ENCODE measurements at regions not wholly inside any gene's neighbourhood (a gene's known extent, or its start where the extent isn't known, plus 50 kb on each side); places are given as distances from the start of the nearest gene placed in this dataset.

DNA sequence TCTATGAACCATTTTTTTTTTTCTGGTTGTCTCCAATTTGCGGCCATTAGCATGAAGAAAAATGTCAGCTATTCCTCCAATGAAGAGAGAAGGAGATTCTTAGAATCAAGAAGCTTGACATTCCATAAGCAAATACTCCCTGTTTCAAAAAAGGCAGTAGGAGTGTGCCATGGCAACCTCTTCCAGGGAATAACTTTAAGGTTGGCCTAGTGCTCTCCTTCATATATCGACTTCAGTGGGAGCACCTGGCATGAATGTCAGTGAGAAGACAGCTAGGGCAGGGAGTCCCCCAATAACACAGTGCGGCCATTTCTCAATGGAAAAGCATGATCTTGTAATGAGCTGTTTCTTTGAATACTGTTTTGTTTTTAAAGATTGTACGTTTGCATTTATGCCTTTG, 493.0 kb upstream of the ATP11B start:
- TF ChIP-seq POLR2A (IDR thresholded peaks at IDR 0.05; ENCODE audit: low read depth, low read length): no peak
- TF ChIP-seq TAF1 (IDR thresholded peaks at IDR 0.05; ENCODE audit: borderline replicate concordance, low read depth, low read length): no peak
- no peak for TF ChIP-seq POLR2AphosphoS5 (IDR thresholded peaks at IDR 0.05; ENCODE audit: low read depth, low read length)
- DNase-seq (ENCODE audit: insufficient read length) (no peak), FAIRE-seq (no peak)

DNA sequence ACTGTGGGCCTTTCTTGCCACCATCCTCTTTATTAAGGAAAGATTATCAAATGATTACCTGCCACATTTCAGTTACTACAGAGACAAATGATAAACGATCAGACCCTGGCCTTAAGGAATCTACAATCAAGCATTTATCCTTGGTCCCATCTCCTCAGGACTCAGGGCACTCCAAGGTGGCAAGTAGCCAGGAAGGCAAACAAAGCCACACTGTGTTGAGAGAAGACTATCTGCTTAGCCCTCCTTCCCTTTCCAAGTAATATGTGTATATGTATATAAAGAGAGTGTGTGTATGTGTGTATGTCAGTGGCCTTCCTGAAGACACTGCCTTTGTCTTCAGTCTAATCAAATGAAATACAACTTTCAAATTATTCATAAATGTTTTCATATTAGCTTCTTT, 490.1 kb upstream of the ATP11B start:
- TF ChIP-seq POLR2A (IDR thresholded peaks at IDR 0.05; ENCODE audit: low read depth, low read length) (no peak), POLR2AphosphoS5 (IDR thresholded peaks at IDR 0.05; ENCODE audit: low read depth, low read length) (no peak), TAF1 (IDR thresholded peaks at IDR 0.05; ENCODE audit: borderline replicate concordance, low read depth, low read length) (no peak)
- FAIRE-seq: no peak
- DNase-seq (ENCODE audit: insufficient read length): no peak

DNA sequence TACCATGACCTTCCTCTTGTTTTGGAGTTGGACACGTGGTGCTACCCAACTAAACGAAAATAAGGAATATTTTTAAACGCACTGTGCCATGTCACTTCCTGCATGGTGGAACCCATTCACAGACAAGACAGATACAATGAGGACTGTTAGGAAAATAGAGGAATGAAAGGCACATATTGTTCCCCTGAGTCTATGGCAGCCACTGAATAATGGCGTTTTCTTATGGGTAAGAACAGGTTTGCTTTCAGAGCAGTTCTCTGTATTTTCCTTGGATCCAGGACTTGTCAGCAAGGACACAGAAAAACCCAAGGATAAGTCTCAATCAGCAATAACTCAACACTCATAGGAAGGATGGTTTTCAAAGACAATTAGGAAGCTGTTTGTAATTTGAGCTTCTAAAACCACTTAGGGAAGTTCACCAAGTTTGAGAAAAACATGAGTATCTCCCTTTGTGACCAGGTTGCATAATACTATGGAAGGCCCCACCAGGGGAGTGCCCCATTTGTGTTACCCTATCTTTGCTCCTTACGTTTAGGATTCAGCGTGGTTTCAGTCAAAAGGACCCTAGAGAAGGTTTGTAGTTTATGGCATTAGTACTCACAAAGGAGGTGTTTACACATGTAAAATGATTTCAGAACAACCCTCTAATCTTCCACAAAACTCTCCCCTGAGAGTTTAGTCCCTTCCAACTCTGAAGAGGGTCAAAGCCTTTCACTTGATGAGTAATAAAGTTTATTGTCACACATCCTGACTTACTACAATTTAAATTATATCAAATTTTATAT, 487.2 kb upstream of the ATP11B start:
- no peak for DNase-seq (ENCODE audit: insufficient read length)
- no peak for TF ChIP-seq POLR2A (IDR thresholded peaks at IDR 0.05; ENCODE audit: low read depth, low read length)
- TF ChIP-seq POLR2AphosphoS5 (IDR thresholded peaks at IDR 0.05; ENCODE audit: low read depth, low read length): no peak
- TF ChIP-seq TAF1 (IDR thresholded peaks at IDR 0.05; ENCODE audit: borderline replicate concordance, low read depth, low read length): no peak
- no peak for FAIRE-seq

DNA sequence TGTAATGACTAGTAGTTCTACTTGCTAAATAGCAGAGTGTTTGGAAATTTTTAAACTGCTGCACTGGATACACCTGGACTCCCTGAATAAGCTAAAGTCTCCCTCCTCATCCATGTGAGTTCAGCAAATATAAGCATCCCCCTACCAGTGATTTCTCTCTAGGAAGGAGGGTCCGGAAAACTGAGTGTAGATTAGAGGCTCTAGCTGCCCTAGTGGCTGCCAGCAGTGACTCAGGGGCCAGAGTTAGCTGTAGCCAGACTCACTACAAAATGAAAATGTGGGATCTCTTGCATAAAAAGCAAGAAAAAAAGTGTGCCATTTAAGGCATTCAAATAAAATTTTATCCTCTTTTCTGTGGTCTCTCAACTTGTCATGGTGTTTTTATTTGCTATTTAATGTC, 485.0 kb upstream of the ATP11B start:
- TF ChIP-seq POLR2A (IDR thresholded peaks at IDR 0.05; ENCODE audit: low read depth, low read length) (no peak), TAF1 (IDR thresholded peaks at IDR 0.05; ENCODE audit: borderline replicate concordance, low read depth, low read length) (no peak), POLR2AphosphoS5 (IDR thresholded peaks at IDR 0.05; ENCODE audit: low read depth, low read length) (no peak)
- DNase-seq (ENCODE audit: insufficient read length) (no peak), FAIRE-seq (no peak)

DNA sequence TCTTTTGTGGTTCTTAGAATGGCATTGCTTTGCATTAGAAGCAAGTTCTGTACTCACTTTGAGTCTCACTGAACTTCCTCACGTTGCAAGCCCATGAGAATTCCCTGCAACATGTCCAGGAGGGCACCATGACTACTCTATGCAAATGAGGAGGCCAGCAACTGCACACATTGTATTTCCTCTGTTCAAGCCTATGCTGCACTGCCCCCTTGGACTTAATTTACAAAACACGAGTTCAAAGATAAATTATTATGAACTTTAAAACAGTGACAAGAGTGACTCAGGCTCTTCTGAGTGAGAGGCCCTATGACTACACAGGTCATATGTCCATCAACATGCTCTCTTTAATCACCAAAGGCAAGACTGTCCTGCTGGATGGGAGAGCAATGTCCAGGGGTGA, 484.2 kb upstream of the ATP11B start:
- no peak for DNase-seq (ENCODE audit: insufficient read length)
- no peak for FAIRE-seq
- TF ChIP-seq TAF1 (IDR thresholded peaks at IDR 0.05; ENCODE audit: borderline replicate concordance, low read depth, low read length) (no peak), POLR2A (IDR thresholded peaks at IDR 0.05; ENCODE audit: low read depth, low read length) (no peak), POLR2AphosphoS5 (IDR thresholded peaks at IDR 0.05; ENCODE audit: low read depth, low read length) (no peak)

DNA sequence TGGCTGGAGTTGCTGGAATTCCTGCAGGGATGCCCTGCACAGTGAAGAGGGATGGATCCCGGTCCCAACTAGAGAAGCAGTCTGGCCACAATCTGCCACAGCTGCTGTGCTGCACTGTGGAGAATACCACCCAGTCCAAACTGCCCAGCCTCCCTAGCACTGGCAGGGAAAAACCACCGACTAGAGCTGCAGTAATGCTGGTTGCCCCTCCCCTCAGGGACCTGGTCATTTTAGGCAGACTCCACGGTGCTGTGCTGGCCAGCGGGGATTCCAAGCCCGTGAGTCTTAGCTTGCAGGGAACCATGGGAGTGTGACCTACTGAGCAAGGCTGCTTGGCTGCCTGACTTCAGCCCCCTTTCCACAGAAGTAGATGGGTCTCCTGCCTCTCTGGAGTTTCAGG, 478.0 kb upstream of the ATP11B start:
- no peak for FAIRE-seq
- TF ChIP-seq POLR2AphosphoS5 (IDR thresholded peaks at IDR 0.05; ENCODE audit: low read depth, low read length): no peak
- no peak for TF ChIP-seq POLR2A (IDR thresholded peaks at IDR 0.05; ENCODE audit: low read depth, low read length)
- no peak for TF ChIP-seq TAF1 (IDR thresholded peaks at IDR 0.05; ENCODE audit: borderline replicate concordance, low read depth, low read length)
- DNase-seq (ENCODE audit: insufficient read length): no peak

DNA sequence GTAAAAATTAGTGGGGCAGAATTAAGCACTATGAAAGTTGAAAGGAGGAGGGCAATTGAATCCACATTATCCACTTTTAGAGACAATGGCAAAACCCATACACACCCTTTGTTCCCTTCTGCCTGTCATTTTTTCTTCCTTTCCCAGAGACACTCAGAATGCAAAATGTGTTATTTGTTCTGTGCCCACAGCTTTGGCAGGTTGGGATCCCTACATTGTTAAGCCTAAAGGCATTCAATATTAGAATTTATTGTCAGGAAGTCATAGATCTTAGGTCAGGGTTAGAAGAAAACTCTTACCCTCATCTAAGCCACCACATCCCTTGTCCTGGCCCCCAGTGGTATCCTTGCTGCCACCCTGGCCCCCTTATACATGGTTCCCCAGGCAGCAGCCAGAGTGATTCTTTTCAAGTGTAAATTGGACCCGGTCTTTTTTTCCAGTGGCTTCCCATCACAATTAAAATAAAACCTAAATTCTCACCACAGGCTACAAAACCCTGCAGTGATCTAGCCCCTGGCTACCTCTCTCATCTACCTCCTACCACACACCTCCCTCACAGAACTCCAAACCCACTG, 470.1 kb upstream of the ATP11B start:
- DNase-seq (ENCODE audit: insufficient read length): no peak
- TF ChIP-seq TAF1 (IDR thresholded peaks at IDR 0.05; ENCODE audit: borderline replicate concordance, low read depth, low read length) (no peak), POLR2A (IDR thresholded peaks at IDR 0.05; ENCODE audit: low read depth, low read length) (no peak), POLR2AphosphoS5 (IDR thresholded peaks at IDR 0.05; ENCODE audit: low read depth, low read length) (no peak)
- FAIRE-seq: no peak

DNA sequence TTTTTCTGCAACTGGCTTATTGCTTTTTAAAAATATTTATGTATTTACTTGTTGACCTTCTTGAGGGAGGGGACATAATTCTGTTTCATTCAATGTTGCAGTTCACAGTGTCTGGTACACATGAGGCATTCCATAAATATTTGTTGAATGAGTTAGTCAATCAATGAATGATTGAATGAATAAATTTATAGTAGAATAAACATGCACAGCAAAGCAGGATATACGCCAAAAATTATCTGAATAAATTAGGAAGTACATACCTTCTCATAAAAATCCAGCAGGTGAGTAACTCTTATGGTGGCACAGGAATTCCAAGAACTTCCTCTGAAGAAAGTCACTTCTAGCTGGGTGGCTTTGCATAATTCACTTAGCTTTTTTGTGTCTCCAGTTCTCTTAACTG, 469.4 kb upstream of the ATP11B start:
- no peak for FAIRE-seq
- TF ChIP-seq TAF1 (IDR thresholded peaks at IDR 0.05; ENCODE audit: borderline replicate concordance, low read depth, low read length) (no peak), POLR2AphosphoS5 (IDR thresholded peaks at IDR 0.05; ENCODE audit: low read depth, low read length) (no peak), POLR2A (IDR thresholded peaks at IDR 0.05; ENCODE audit: low read depth, low read length) (no peak)
- DNase-seq (ENCODE audit: insufficient read length): no peak

DNA sequence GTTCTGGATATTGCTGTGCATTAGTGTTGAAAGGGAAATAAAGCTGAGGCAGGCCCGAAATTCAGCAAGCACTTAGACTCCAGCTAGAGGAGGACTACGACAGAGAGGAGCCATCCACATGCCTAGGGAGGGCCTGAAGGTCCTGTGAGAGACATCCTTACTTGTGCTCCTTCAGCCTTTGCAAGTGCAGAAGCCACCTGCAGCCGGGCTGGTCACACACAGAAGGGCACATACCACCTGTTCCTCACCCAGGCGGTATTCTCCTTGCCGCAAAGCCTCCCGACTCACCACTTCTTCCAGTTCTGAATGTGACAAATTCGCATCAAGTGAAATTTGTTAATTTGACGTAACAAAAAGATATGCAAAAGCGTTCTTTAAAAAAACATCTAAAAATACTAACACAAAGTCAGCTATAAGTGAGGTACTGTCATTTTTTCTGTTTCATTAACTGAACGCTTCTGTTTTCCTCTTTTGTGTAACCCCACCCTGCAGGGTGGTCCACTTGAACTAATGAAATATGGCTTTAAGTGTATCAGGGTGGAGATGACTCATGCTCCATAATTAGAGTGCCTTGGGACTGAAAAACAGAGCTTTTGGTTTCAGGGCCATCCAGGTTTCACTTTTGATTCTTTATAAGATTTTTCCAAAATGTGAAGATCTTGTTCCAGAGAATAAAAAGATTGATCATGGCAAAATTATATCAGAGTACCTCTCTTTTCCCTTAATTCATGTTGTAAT, 467.9 kb upstream of the ATP11B start:
- no peak for TF ChIP-seq TAF1 (IDR thresholded peaks at IDR 0.05; ENCODE audit: borderline replicate concordance, low read depth, low read length)
- no peak for TF ChIP-seq POLR2AphosphoS5 (IDR thresholded peaks at IDR 0.05; ENCODE audit: low read depth, low read length)
- no peak for TF ChIP-seq POLR2A (IDR thresholded peaks at IDR 0.05; ENCODE audit: low read depth, low read length)
- FAIRE-seq (no peak), DNase-seq (ENCODE audit: insufficient read length) (no peak)

DNA sequence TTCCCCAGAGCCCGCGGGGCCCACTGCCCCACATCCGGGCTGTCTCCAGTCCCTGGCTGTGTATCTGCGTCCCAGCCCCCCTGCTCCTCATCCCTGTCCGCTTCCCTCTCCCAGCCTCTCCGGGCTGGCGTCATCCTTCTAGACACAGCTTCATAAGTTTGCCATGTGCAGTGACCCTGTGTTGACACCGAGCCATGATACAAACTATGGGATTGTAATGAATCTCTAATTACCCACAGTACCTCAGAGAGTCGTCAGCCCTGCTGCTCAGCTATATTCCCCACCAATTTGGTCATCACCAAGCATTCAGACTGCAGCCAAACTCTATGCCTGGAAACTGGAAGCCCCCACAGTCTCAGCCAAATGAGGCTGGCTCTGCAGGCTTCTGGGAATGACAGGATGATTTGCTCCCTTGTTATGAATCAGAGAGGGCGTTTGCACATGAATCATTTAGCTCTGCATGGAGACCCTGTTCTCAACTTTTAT, 466.1 kb upstream of the ATP11B start:
- TF ChIP-seq POLR2A (IDR thresholded peaks at IDR 0.05; ENCODE audit: low read depth, low read length) (no peak), POLR2AphosphoS5 (IDR thresholded peaks at IDR 0.05; ENCODE audit: low read depth, low read length) (no peak), TAF1 (IDR thresholded peaks at IDR 0.05; ENCODE audit: borderline replicate concordance, low read depth, low read length) (no peak)
- DNase-seq (ENCODE audit: insufficient read length): no peak
- FAIRE-seq: no peak

DNA sequence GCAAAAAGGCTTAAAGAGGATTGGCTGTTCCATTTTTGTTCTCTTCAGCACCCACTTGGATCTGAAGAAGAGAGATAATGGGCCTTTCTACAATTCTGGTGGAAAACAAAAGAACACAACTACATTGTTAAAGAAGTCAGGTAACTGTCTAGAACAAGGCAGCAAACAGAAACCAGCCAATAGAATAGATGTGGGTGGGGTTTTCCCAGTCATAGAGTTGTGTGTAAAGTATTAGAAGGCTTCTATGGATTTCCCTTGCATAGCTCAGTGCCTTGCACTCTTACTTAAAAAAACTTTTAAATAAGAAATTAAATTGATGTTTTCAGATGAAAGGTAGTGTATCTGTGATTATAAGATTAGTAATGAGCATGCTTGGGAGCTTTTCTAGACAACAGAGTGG, 462.7 kb upstream of the ATP11B start:
- no peak for DNase-seq (ENCODE audit: insufficient read length)
- no peak for TF ChIP-seq POLR2A (IDR thresholded peaks at IDR 0.05; ENCODE audit: low read depth, low read length)
- no peak for TF ChIP-seq POLR2AphosphoS5 (IDR thresholded peaks at IDR 0.05; ENCODE audit: low read depth, low read length)
- TF ChIP-seq TAF1 (IDR thresholded peaks at IDR 0.05; ENCODE audit: borderline replicate concordance, low read depth, low read length): no peak
- FAIRE-seq: no peak

Data from GM12892 (cell line).